Common myeloid progenitor, CD34-positive (primary cell): ENCODE measurements at regions not wholly inside any gene's neighbourhood (a gene's known extent, or its start where the extent isn't known, plus 50 kb on each side); places are given as distances from the start of the nearest gene placed in this dataset.
A peak's percentile ranks its signal among the peaks of the same experiment; 100 is the strongest.

Experiments used
- CTCF ChIA-PET: fragments of 350-600 bp; sonication (Branson Sonifier 250); formaldehyde crosslinking; loops from one replicate; lab custom pipeline; 2021; ENCODE audit warnings: antibody characterized with exemption; lab: Charles Lee
- POLR2A ChIA-PET: fragments of 350-600 bp; sonication (Branson Sonifier 250); formaldehyde crosslinking; loops from one replicate; lab custom pipeline; 2021; ENCODE audit warnings: antibody characterized with exemption; lab: Charles Lee
- DNase-seq, 3 donors: peaks; one replicate each; pipeline versions ENCODE4 v3.0.0 to v3.0.0-alpha.2; 2013
- H3K27ac ChIP-seq, 2 experiments: 1 replicate in 1 of 2; 2 replicates in 1 of 2; pipeline ENCODE4 v1.7.0; 2013; ENCODE audit warnings: inconsistent platforms in 2 of 2, low read length in 2 of 2, mild to moderate bottlenecking in 2 of 2, low read depth in 1 of 2, moderate library complexity in 1 of 2; ENCODE audit not compliant: severe bottlenecking in 2 of 2, insufficient read depth in 1 of 2, poor library complexity in 1 of 2
- H3K27me3 ChIP-seq, 5 experiments: replicated peaks in 2 of 5; 1 replicate in 3 of 5; 2 replicates in 2 of 5; pipeline versions ENCODE4 v1.6.1 to v1.7.0; 2013; ENCODE audit warnings: low read length in 4 of 5, mild to moderate bottlenecking in 2 of 5, moderate library complexity in 2 of 5, inconsistent platforms in 1 of 5; ENCODE audit not compliant: insufficient read depth in 5 of 5, control insufficient read depth in 4 of 5
- H3K36me3 ChIP-seq, 4 experiments: 1 replicate in 2 of 4; 2 replicates in 2 of 4; pipeline versions ENCODE4 v1.6.1 to v1.7.0; 2013; ENCODE audit warnings: low read length in 3 of 4, control low read depth in 1 of 4, mild to moderate bottlenecking in 1 of 4; ENCODE audit not compliant: control insufficient read depth in 4 of 4, insufficient read depth in 4 of 4
- H3K4me1 ChIP-seq, 4 experiments: 1 replicate in 3 of 4; 2 replicates in 1 of 4; pipeline versions ENCODE4 v1.6.1 to v1.7.1; 2013; ENCODE audit warnings: low read length in 3 of 4, mild to moderate bottlenecking in 3 of 4, control low read depth in 1 of 4, inconsistent platforms in 1 of 4, moderate library complexity in 1 of 4; ENCODE audit not compliant: control insufficient read depth in 4 of 4, insufficient read depth in 4 of 4; ENCODE audit errors: control extremely low read depth in 1 of 4
- H3K4me3 ChIP-seq, 7 experiments: 1 replicate in 4 of 7; 2 replicates in 3 of 7; pipeline versions ENCODE4 v1.5.1 to v1.7.0; 2013; ENCODE audit warnings: mild to moderate bottlenecking in 7 of 7, low read length in 6 of 7, moderate library complexity in 6 of 7, inconsistent platforms in 2 of 7, low read depth in 2 of 7, control low read depth in 1 of 7; ENCODE audit not compliant: insufficient read depth in 4 of 7, control insufficient read depth in 1 of 7; ENCODE audit errors: extremely low read depth in 1 of 7
- H3K9me3 ChIP-seq, 5 experiments: 1 replicate in 4 of 5; 2 replicates in 1 of 5; pipeline versions ENCODE4 v1.6.1 to v1.7.1; 2013; ENCODE audit warnings: low read length in 4 of 5, mild to moderate bottlenecking in 2 of 5, inconsistent platforms in 1 of 5, low read depth in 1 of 5, moderate library complexity in 1 of 5; ENCODE audit not compliant: control insufficient read depth in 4 of 5, insufficient read depth in 2 of 5; ENCODE audit errors: control extremely low read depth in 1 of 5
- WGBS: methylation state at CpG from one replicate; pipeline ENCODE4 v1.1.5; 2013; ENCODE audit not compliant: insufficient coverage; 5-methylcytosine and 5-hydroxymethylcytosine counted together

DNA sequence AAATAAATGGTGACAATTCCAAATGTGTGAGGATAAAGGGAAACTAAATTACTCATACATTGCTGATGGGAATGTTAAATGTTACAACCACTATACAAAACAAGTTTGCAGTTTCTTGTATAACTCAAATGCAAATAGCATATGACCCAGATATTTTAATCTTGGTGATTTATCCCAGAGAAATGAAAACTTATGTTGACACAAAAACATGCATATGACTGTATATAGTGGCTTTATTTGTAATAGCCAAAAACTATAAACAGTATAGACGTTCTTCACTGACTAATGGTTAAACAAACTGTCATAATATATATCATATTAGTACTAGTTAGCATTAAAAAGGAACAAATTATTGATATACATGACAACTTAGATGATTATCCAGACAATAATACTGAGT is 619.2 kb downstream of the PDHA2 start:
- no CpG with 5 or more reads among the region's 1 CpG for WGBS
- CTCF ChIA-PET, result no interaction called here
- POLR2A ChIA-PET, result no interaction called here
- Histone ChIP-seq H3K27ac (no peak overlapping the region), H3K4me1 (no peaks in the 10 kb centered on the region), H3K4me3 (no peak overlapping the region), H3K27me3 (no peaks in the 10 kb centered on the region), H3K36me3 (no peaks in the 10 kb centered on the region), H3K9me3 (peaks cover 0 to 9% (median 0%) of the 10 kb centered on the region in 5 experiments)
- no peak for DNase-seq

DNA sequence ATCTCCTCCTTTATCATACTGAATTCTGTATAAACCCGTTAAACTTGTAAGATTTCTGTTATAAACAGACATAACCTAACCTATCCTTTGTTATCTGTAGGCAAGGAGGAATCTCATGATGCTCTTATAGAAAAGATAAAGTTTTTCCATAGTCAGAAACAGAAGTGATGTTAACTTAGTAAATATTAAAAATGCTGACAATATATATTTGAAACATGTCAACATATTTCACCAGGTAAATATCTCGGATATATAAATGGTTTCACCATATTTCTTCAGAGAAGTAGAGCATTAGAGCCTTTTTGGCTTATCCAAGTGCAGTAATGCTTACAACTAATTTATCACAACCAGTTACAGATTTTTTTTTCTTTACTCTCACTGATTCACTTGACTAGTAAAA is 625.9 kb downstream of the PDHA2 start:
- peaks cover 0 to 5% (median 0%) of the 10 kb centered on the region in 5 experiments for H3K9me3 ChIP-seq
- no peak for DNase-seq
- no peaks in the 10 kb centered on the region for H3K27me3 ChIP-seq
- no peaks in the 10 kb centered on the region for H3K4me1 ChIP-seq
- H3K4me3 ChIP-seq, result no peak overlapping the region
- ChIA-PET POLR2A (no interaction called here), CTCF (no interaction called here)
- H3K36me3 ChIP-seq, result no peaks in the 10 kb centered on the region
- H3K27ac ChIP-seq, result no peak overlapping the region
- no CpG with 5 or more reads among the region's 2 CpGs for WGBS

DNA sequence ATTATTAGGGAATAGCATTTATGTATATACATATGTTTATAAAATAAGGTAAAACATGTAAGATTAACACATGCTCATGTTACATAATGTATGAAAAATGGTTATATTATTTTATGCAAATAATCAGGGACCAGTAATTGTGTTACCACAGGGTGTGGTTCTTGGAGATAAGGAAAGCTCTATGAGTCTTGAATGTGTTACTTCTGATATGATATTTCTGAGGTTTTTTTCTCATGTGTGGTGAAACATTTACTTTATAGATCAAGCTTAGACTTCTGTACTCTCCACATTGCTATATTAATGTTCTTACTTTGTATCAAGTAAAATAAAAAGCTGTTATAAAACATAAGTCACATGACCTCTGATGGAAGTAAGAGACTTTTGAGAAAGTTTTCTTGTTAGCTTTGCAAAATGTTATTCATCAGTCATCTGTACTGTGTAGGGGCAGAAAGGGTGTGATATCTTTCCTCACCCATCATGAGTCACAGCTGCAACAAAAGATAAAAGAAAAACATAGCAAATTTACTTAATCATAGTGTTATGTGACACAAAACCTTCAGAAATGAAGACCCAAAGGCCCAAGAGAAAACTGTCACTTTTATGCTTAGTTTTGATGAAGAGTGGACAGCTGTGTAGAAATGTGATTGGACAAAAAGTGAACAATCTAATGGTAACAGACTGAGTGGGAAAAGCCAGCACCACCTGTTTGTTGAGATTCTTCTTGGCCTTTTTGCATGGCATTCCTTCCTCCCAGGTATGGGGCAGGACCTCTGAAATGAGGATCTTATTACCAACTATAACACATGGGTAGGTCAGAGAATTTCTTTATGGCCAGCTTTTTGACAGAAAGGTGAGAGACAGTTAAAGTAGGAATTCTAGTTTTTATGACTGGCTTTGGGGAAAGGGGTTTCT is 632.3 kb downstream of the PDHA2 start:
- Histone ChIP-seq H3K4me1 (no peaks in the 10 kb centered on the region), H3K4me3 (no peak overlapping the region), H3K36me3 (no peaks in the 10 kb centered on the region), H3K27me3 (no peaks in the 10 kb centered on the region), H3K27ac (no peak overlapping the region), H3K9me3 (peaks cover 0 to 5% (median 1%) of the 10 kb centered on the region in 5 experiments)
- peak; percentile 65 to 90 (median 67) for DNase-seq
- ChIA-PET CTCF (interaction anchor here (0.6 kb wide), 1 partner anchor 188 kb away, joined by 3 read pairs; no protein-coding TSS in a partner anchor), POLR2A (no interaction called here)

DNA sequence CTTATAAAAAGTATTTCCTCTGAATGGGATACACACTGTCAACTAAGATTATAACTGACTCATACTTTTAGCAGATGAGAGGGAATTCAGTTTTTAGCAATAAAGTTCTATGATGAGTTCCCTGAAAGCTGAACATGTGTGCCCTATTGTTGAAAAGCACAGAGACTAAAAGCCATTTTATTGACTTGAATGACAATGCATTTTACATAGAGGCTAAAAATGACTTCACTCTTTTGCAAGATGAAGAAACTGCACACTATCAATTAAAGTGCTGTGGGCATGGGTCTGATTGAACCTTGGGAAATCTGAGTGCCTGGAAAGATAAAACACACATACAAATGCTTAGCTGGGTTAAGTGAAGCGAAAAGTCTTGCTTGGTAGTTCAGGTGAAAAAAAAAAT is 633.4 kb downstream of the PDHA2 start:
- Histone ChIP-seq H3K4me3 (no peak overlapping the region), H3K27ac (no peak overlapping the region), H3K27me3 (no peaks in the 10 kb centered on the region), H3K4me1 (no peaks in the 10 kb centered on the region), H3K36me3 (no peaks in the 10 kb centered on the region), H3K9me3 (peaks cover 0 to 5% (median 1%) of the 10 kb centered on the region in 5 experiments)
- no CpG with 5 or more reads among the region's 1 CpG for WGBS
- CTCF ChIA-PET, result no interaction called here
- POLR2A ChIA-PET, result no interaction called here
- DNase-seq, result peak in 2 of 3 donors; percentile 5 to 11

- H3K4me1 ChIP-seq, result no peaks in the 10 kb centered on the region
- no peak overlapping the region for H3K27ac ChIP-seq
- no peaks in the 10 kb centered on the region for H3K27me3 ChIP-seq
- H3K9me3 ChIP-seq, result peaks cover 0 to 2% (median 0%) of the 10 kb centered on the region in 5 experiments
- H3K36me3 ChIP-seq, result no peaks in the 10 kb centered on the region
- no peak overlapping the region for H3K4me3 ChIP-seq
- DNase-seq, result no peak
- ChIA-PET POLR2A (no interaction called here), CTCF (no interaction called here)
- WGBS, result 94% methylated on average over 3 of the region's 4 CpGs
Measured at GRCh38 chr4:96483308-96484030, 643.6 kb downstream of the PDHA2 start.

DNA sequence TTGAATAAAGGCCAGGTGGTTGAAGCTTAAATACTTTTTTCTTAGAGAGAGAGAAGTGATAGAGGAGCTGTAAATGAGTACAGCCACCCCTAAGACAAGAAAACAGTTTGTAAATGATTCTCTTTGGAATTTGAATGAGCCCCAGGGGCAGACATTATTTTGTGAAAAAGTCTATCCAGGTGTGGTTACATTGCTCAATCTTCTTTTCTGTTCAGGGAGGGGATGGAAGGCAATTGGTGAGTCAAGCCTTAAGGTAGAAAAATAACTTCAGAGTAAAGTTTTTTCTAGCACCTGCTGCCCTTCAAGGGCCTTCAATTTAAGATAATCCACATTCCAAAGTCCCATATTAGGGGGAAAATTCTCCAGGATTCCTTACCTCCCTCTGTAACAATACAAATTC is 646.7 kb downstream of the PDHA2 start:
- POLR2A ChIA-PET, result no interaction called here

GRCh38 chr4:96497621-96498020 is 657.7 kb downstream of the PDHA2 start:
- CTCF ChIA-PET, result interaction anchor here (1.1 kb wide), 2 partner anchors 9 to 451 kb away, joined by 3 read pairs; no protein-coding TSS in a partner anchor
- Histone ChIP-seq H3K9me3 (peaks cover 0 to 9% (median 2%) of the 10 kb centered on the region in 5 experiments), H3K36me3 (no peaks in the 10 kb centered on the region), H3K4me3 (no peak overlapping the region), H3K27me3 (no peaks in the 10 kb centered on the region), H3K27ac (no peak overlapping the region), H3K4me1 (no peaks in the 10 kb centered on the region)
- POLR2A ChIA-PET, result no interaction called here
- DNase-seq, result no peak
- no CpG with 5 or more reads among the region's 2 CpGs for WGBS

More for the DNA sequence above, 646.7 kb downstream of the PDHA2 start:
- CTCF ChIA-PET, result no interaction called here
- H3K9me3 ChIP-seq, result no peaks in the 10 kb centered on the region
- no peak for DNase-seq
- no peak overlapping the region for H3K4me3 ChIP-seq
- no peaks in the 10 kb centered on the region for H3K36me3 ChIP-seq
- no peaks in the 10 kb centered on the region for H3K27me3 ChIP-seq
- no peak overlapping the region for H3K27ac ChIP-seq
- no peaks in the 10 kb centered on the region for H3K4me1 ChIP-seq
